HEK293 (cell line): ENCODE measurements at regions not wholly inside any gene's neighbourhood (a gene's known extent, or its start where the extent isn't known, plus 50 kb on each side); places are given as distances from the start of the nearest gene placed in this dataset.

Experiments
- CTCF ChIA-PET: fragments of 350-600 bp; formaldehyde crosslinking; extraction: SDS; loops from one replicate; lab custom pipeline; 2021; ENCODE audit warnings: antibody characterized with exemption; lab: Yijun Ruan, JAX
- POLR2A ChIA-PET: fragments of 300-600 bp; formaldehyde crosslinking; extraction: SDS; loops from one replicate; lab custom pipeline; 2020; ENCODE audit warnings: antibody characterized with exemption, inconsistent platforms; lab: Yijun Ruan, JAX
- H3K27ac ChIP-seq: fragments of 200-500 bp; sonication (Bioruptor generic); 2 replicates; pipeline ENCODE4 v1.5.1; 2014; ENCODE audit warnings: low read depth, low read length, control low read depth, inconsistent platforms; ENCODE audit errors: extremely low read depth
- H3K36me3 ChIP-seq, 2 experiments: fragments of 200-500 bp in 1 of 2; sonication (Bioruptor generic) in 1 of 2; 1 replicate in 1 of 2; 2 replicates in 1 of 2; pipeline ENCODE4 v1.5.1; 2014 to 2017; ENCODE audit warnings: inconsistent platforms in 2 of 2, low read length in 2 of 2; ENCODE audit not compliant: control insufficient read depth in 2 of 2, insufficient read depth in 1 of 2
- H3K4me1 ChIP-seq: fragments of 200-500 bp; sonication (Bioruptor generic); 2 replicates; pipeline ENCODE4 v1.5.1; 2014; ENCODE audit warnings: mild to moderate bottlenecking, low read length, inconsistent platforms; ENCODE audit not compliant: control insufficient read depth, insufficient read depth
- H3K4me3 ChIP-seq: 2 replicates; pipeline ENCODE4 v1.5.1; 2011; ENCODE audit warnings: low read depth, mild to moderate bottlenecking, control low read depth, low read length, moderate library complexity
- H3K9me3 ChIP-seq: fragments of 200-500 bp; sonication (Bioruptor generic); 2 replicates; pipeline ENCODE4 v1.5.1; 2014; ENCODE audit warnings: low read depth, low read length, inconsistent platforms; ENCODE audit not compliant: control insufficient read depth, insufficient read depth
- HIC1 ChIP-seq: fragments of 450-650 bp; formaldehyde crosslinking; IDR thresholded peaks from 2 replicates; pipeline ENCODE4 v1.5.1; 2016; ENCODE audit warnings: missing biosample characterization, missing genetic modification characterization
- IKZF3 ChIP-seq: fragments of 450-650 bp; IDR thresholded peaks from 2 replicates; pipeline ENCODE4 v1.5.0; 2018; ENCODE audit warnings: missing biosample characterization, mild to moderate bottlenecking, missing genetic modification characterization, moderate library complexity
- KLF1 ChIP-seq: fragments of 450-650 bp; formaldehyde crosslinking; IDR thresholded peaks from 2 replicates; pipeline ENCODE4 v1.5.1; 2016; ENCODE audit warnings: missing biosample characterization, missing genetic modification characterization
- KLF10 ChIP-seq: fragments of 450-650 bp; IDR thresholded peaks from 2 replicates; pipeline ENCODE4 v1.5.1; 2018; ENCODE audit warnings: missing biosample characterization, mild to moderate bottlenecking, missing genetic modification characterization
- MZF1 ChIP-seq: fragments of 450-650 bp; formaldehyde crosslinking; IDR thresholded peaks from 2 replicates; pipeline ENCODE4 v1.5.1; 2017; ENCODE audit warnings: missing biosample characterization, missing genetic modification characterization, borderline replicate concordance
- PBX3 ChIP-seq: sonication (generic); formaldehyde crosslinking; IDR thresholded peaks from 2 replicates; pipeline ENCODE4 v1.8.1; 2022; ENCODE audit warnings: mild to moderate bottlenecking, moderate library complexity, missing genetic modification reagents
- PRDM1 ChIP-seq: fragments of 450-650 bp; formaldehyde crosslinking; IDR thresholded peaks from 2 replicates; pipeline ENCODE4; 2016; ENCODE audit warnings: missing biosample characterization, missing genetic modification characterization
- PRDM6 ChIP-seq: fragments of 450-650 bp; formaldehyde crosslinking; IDR thresholded peaks from 2 replicates; pipeline ENCODE4 v1.5.1; 2017; ENCODE audit warnings: missing biosample characterization, missing genetic modification characterization
- REPIN1 ChIP-seq: fragments of 450-650 bp; formaldehyde crosslinking; IDR thresholded peaks from 2 replicates; pipeline ENCODE4 v1.5.1; 2017; ENCODE audit warnings: missing biosample characterization, missing genetic modification characterization, low read depth
- YY1 ChIP-seq: fragments of 450-650 bp; formaldehyde crosslinking; IDR thresholded peaks from 2 replicates; pipeline ENCODE4 v1.5.1; 2018; ENCODE audit warnings: missing biosample characterization, missing genetic modification characterization
- ZFP37 ChIP-seq: fragments of 450-650 bp; formaldehyde crosslinking; IDR thresholded peaks from 2 replicates; pipeline ENCODE4 v1.5.1; 2016; ENCODE audit warnings: missing biosample characterization, missing genetic modification characterization
- ZNF10 ChIP-seq: fragments of 450-650 bp; formaldehyde crosslinking; IDR thresholded peaks from 2 replicates; pipeline ENCODE4 v1.5.1; 2017; ENCODE audit warnings: missing biosample characterization, missing genetic modification characterization
- ZNF114 ChIP-seq: fragments of 450-650 bp; formaldehyde crosslinking; IDR thresholded peaks from 2 replicates; pipeline ENCODE4 v1.5.0; 2017; ENCODE audit warnings: missing biosample characterization, missing genetic modification characterization
- ZNF155 ChIP-seq: fragments of 450-650 bp; formaldehyde crosslinking; IDR thresholded peaks from 2 replicates; pipeline ENCODE4 v1.5.1; 2016; ENCODE audit warnings: missing biosample characterization, missing genetic modification characterization
- ZNF174 ChIP-seq: fragments of 450-650 bp; formaldehyde crosslinking; IDR thresholded peaks from 2 replicates; pipeline ENCODE4 v1.5.0; 2017; ENCODE audit warnings: missing biosample characterization, mild to moderate bottlenecking, missing genetic modification characterization
- ZNF214 ChIP-seq: fragments of 450-650 bp; formaldehyde crosslinking; IDR thresholded peaks from 2 replicates; pipeline ENCODE4 v1.5.1; 2017; ENCODE audit warnings: missing biosample characterization, mild to moderate bottlenecking, missing genetic modification characterization, borderline replicate concordance
- ZNF239 ChIP-seq: fragments of 450-650 bp; formaldehyde crosslinking; IDR thresholded peaks from 2 replicates; pipeline ENCODE4 v1.5.1; 2016; ENCODE audit warnings: missing biosample characterization, missing genetic modification characterization
- ZNF37A ChIP-seq: fragments of 450-650 bp; IDR thresholded peaks from 2 replicates; pipeline ENCODE4 v1.5.1; 2018; ENCODE audit warnings: missing biosample characterization, missing genetic modification characterization
- ZNF394 ChIP-seq: fragments of 450-650 bp; formaldehyde crosslinking; IDR thresholded peaks from 2 replicates; pipeline ENCODE4 v1.5.1; 2016; ENCODE audit warnings: missing biosample characterization, missing genetic modification characterization, mild to moderate bottlenecking, moderate library complexity, borderline replicate concordance
- ZNF639 ChIP-seq: fragments of 450-650 bp; formaldehyde crosslinking; IDR thresholded peaks from 2 replicates; pipeline ENCODE4 v1.5.1; 2016; ENCODE audit warnings: missing biosample characterization, missing genetic modification characterization
- ZNF677 ChIP-seq: fragments of 450-650 bp; IDR thresholded peaks from 2 replicates; pipeline ENCODE4 v1.5.0; 2018; ENCODE audit warnings: missing biosample characterization, mild to moderate bottlenecking, missing genetic modification characterization, moderate library complexity
- ZNF768 ChIP-seq: fragments of 450-650 bp; formaldehyde crosslinking; IDR thresholded peaks from 2 replicates; pipeline ENCODE4 v1.5.1; 2018; ENCODE audit warnings: missing biosample characterization, mild to moderate bottlenecking, missing genetic modification characterization
- ZXDB ChIP-seq: fragments of 450-650 bp; formaldehyde crosslinking; IDR thresholded peaks from 2 replicates; pipeline ENCODE4 v1.5.1; 2016; ENCODE audit warnings: missing biosample characterization, missing genetic modification characterization

- Histone ChIP-seq H3K4me1 (no peaks in the 10 kb centered on the region), H3K36me3 (no peaks in the 10 kb centered on the region), H3K27ac (no peak overlapping the region), H3K9me3 (no peaks in the 10 kb centered on the region), H3K4me3 (no peak overlapping the region)
- TF ChIP-seq IKZF3 (tag by site-specific recombination) (no peak), ZNF214 (tag by site-specific recombination) (no peak), ZNF677 (no peak), ZFP37 (tag by site-specific recombination) (no peak), HIC1 (tag by site-specific recombination) (no peak), PRDM6 (no peak), KLF1 (tag by site-specific recombination) (no peak), ZNF639 (tag by site-specific recombination) (no peak), MZF1 (tag by site-specific recombination) (no peak), ZNF394 (tag by site-specific recombination) (no peak), ZNF174 (no peak), REPIN1 (tag by site-specific recombination) (no peak), PBX3 (no peak), ZNF37A (tag by site-specific recombination) (no peak), KLF10 (tag by site-specific recombination) (no peak), ZNF239 (tag by site-specific recombination) (no peak), ZNF155 (no peak), ZNF114 (tag by site-specific recombination) (no peak)
- ChIA-PET CTCF (interaction anchor here (0.8 kb wide), 1 partner anchor 170 kb away, joined by 5 read pairs; no protein-coding TSS in a partner anchor), POLR2A (no interaction called here)
These were observed 104.9 kb downstream of the C11orf87 start for GRCh38 chr11:109526931-109527330.

- Histone ChIP-seq H3K4me3 (no peak overlapping the region), H3K4me1 (no peaks in the 10 kb centered on the region), H3K36me3 (no peaks in the 10 kb centered on the region), H3K9me3 (no peaks in the 10 kb centered on the region), H3K27ac (no peak overlapping the region)
- POLR2A ChIA-PET: no interaction called here
- TF ChIP-seq ZNF174 (no peak), ZNF214 (tag by site-specific recombination) (no peak), YY1 (no peak), ZXDB (tag by site-specific recombination) (no peak), ZNF768 (tag by site-specific recombination) (no peak), ZNF10 (tag by site-specific recombination) (no peak), PRDM1 (tag by site-specific recombination) (no peak), ZNF677 (no peak)
- CTCF ChIA-PET: interaction anchor here (0.8 kb wide), 1 partner anchor 169 kb away, joined by 5 read pairs; no protein-coding TSS in a partner anchor
These were observed 105.5 kb downstream of the C11orf87 start for GRCh38 chr11:109527496-109527895.
